Glomerular visceral epithelial cell (primary cell): ENCODE measurements at regions not wholly inside any gene's neighbourhood (a gene's known extent, or its start where the extent isn't known, plus 50 kb on each side); places are given as distances from the start of the nearest gene placed in this dataset.

ENCODE experiments used
- DNase-seq: peaks from one replicate; pipeline ENCODE4 v3.0.0-alpha.2; 2016; ENCODE audit errors: extremely low spot score

DNA sequence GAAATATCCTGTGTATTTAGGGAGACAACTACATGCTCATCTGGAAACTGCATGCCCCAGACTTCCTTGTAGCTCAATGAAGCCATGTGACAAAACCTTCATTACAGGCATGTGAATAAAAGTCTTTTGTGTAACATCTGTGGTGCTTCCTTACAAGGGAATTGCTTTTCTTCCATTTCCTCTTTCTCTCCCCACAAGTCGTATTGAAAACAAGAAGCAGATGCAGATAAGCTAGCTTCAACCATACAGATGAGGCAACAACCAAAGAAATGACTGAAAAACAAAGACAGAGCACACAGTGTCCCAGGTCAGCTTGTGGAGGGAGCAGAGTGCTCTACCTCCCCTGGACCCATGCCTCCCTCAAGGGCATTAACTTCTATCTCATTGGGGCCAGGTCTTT, 115.8 kb upstream of the INPP4B start:
- no peak for DNase-seq

DNA sequence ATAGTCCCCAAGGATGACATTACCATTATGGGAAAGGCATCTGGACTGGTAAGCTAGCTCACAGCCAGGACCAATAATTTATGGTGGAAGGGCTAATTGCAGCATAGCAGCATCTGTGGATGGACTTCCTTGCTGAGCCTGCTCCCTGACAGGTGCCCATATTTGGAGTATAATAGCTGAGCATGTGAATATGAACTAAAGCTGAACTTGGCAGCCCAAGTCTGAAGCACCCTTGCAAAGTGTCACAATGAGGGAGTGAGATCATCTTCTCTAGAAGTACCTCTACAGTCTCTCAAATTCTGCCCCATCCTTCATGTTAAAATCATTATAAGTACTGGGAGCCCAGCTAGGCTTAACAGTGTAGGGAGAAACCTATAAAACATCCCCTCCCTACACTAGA, 128.2 kb upstream of the INPP4B start:
- DNase-seq = no peak

DNA sequence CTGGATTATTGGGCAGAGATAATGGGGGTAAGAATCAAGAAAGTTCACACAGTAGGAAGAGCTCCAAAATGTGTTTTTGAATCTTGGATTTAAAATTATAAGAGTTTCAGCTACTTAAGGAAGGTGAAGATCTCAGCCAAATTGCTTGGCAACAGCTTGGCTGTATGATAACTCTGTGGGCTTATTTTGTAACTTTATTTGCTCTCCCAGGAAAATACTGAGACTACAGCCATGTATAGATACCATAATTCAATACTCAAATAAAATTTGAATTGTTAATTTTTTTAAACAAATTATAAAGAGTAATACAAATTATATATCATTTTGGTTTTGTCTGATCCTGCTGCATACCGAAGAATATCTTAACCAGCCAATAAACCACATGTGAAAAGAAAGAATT, 129.5 kb upstream of the INPP4B start:
- no peak for DNase-seq

- DNase-seq = no peak
These were observed 130.4 kb upstream of the INPP4B start for GRCh38 chr4:142976482-142976881.

DNA sequence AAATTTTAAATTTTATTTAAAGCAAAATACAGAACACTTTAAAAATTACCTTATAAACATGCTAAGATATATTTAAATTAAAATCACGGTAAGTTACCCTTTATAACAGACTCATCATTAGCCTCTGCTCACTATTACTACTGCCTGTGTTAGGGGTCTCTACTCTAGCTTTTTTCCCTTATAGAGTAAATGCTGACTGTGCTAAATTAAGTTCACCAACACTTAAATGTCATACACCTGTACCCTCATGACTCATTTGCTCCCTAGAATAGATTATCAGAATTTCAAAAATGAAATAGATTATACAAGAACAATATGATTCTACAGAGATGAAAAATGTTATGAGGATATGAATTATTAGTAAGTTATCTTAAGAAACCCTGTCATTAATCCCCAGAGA, 131.1 kb upstream of the INPP4B start:
- DNase-seq = no peak

GRCh38 chr4:142983065-142983464, 137.0 kb upstream of the INPP4B start:
- no peak for DNase-seq

GRCh38 chr4:142983589-142983988, 137.5 kb upstream of the INPP4B start:
- no peak for DNase-seq

DNA sequence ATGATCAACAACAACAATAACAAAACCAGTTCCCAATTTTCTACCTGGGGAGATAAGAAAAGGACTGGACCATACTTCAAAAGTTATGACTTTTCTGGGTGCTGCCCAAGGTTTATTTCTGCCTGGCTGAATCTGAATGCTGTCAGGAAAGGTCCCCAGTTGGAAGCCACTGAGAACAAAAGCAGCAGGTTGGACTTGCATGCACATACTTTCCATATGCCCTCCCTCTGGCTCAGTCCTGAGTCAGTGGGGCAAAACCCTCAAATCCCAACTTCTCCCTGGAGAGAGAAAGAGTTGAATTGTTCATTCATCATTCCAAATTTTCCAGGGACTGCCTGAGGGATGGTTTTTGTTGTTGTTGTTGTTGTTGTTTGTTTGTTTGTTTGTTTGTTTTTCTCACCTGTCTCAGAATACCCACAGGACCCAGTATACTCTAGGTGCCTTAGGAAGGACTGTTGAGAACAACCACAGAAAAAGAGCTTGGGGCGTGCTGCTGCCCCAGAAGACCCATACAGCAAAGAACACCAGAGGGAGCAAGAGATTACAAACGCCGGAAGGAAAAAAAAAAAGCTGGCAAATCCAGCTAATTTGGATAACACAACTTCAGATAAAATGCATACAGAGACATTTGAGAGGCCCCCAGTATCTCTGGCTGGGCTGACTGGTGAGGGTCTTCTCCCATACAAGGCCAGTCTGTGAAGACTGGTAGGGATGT, 138.9 kb upstream of the INPP4B start:
- peak; percentile 36 for DNase-seq

DNA sequence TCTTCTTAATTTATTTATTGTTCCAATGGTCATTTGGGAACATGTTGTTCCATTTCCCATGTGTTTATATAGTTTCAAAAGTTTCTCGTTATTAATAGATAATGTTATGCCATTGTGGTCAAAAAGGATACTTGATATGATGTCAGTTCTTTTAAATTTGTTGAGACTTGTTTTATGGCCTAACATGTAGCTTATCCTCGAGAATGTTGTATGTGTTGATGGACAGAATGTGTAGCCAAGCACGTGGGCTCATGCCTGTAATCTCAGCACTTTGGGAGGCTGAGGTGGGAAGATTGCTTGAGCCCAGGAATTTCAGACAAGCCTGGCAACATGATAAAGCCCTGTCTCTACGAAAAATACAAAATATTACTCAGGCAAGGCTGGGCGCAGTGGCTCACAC, 168.5 kb upstream of the USP38 start:
- no peak for DNase-seq

DNA sequence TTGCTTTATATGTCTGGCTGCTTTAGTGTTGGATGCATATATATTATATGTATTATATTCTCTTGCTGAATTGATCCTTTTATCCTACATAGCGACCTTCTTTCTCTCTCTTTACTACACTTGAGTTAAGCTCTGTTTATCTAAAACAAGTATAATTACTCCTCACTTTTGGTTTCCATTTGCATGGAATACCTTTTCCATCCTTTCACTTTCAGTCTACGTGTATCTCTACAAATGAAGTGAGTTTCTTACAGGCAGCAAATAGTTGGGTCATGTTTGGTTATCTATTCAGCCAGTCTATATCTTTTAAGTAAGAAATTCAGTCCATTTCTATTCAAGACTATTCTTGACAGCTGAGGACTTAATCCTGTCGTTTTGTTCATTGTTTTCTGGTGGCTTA, 167.5 kb upstream of the USP38 start:
- DNase-seq = no peak

DNA sequence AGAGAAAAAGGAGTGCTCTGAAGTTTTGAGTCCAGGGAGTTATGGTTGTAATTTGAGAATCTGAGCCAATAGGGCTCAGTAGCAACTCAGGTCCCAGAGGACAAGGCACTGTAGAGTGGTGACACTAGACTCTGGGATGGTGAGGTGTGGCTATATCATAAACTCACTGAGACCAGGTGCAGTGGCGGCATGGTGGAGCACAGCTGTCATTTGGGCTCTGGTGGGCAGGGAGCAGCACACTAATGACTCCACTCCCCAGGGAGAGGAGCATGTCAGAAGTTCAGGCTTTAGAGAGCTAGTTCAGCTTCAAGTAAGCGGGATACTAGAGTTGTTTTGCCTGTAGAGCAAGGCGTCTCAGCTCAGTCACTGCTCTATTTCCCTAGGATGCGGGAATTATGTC, 165.4 kb upstream of the USP38 start:
- DNase-seq = no peak

DNA sequence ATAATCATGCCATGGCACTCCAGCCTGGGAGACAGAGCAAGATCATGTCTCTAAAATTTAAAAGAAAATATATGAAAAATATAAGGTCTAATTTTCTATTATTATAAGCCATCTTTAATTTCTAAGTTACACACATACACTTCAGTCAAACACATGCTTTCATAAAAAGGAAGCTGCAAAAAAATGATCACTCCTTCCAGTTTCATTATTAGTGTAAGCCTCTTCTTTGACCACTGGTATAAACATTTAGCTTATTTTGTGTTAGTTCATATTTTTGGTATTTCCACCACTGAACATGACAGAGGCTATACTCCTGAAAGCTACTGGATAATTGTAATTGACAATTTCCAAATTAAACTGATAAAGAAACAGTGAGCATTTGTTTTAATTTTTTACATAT, 163.3 kb upstream of the USP38 start:
- DNase-seq = no peak

- DNase-seq = no peak
These were observed 161.3 kb upstream of the USP38 start for GRCh38 chr4:143023239-143023918.

DNA sequence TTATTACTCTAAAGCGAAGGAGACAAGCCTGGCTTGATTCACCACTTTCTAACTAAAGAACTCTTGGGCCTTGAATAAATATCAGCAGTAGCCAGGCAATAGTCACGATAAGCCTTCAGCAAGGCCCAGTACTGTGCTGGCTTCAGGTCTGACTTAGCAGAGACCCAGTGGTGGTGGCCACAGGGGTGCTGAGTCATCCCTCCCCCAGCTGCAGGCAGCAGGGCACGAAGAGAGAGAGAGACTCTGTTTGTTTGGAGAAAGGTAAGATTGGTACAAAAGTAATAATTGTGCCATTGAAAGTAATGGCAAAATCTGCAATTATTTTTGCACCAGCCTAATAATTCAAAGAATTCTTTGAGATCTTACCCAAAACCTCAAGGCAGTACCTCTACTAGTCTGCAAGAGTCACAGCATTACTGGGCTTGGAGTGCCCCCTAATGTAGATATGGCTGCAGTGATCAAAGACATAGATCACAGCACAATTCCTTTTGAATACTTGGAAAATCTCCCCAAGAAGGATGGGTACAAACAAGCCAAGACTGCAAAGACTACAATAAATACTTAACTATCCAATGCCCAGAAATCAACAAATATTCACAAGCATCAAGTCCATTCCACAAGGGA, 159.5 kb upstream of the USP38 start:
- peak; percentile 56 for DNase-seq

- DNase-seq = no peak
These were observed 158.1 kb upstream of the USP38 start for GRCh38 chr4:143026459-143027170.

- DNase-seq = no peak
These were observed 149.1 kb upstream of the USP38 start for GRCh38 chr4:143035661-143036060.

- no peak for DNase-seq
These were observed 148.3 kb upstream of the USP38 start for GRCh38 chr4:143036443-143036842.

DNA sequence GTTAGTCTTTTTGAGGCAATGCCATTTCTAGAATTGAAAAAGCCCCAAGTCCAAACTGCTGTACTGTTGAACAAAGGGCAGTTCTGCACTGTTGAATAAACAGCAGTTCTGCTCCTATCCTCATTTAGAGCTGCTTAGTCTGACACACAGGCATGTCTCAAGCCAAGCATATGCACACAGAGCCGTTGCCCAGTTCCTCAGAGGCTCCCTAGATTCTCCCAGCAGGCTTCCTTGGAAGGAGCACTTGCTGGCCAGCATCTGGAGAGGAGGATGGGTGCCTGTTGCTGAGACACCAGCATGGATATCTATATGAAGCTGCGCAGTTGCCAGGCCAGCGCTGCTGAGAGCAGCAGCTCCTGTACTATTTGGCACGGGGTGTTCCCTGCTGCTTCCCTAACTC, 138.3 kb upstream of the USP38 start:
- DNase-seq = no peak

GRCh38 chr4:143046906-143047305, 137.8 kb upstream of the USP38 start:
- no peak for DNase-seq

DNA sequence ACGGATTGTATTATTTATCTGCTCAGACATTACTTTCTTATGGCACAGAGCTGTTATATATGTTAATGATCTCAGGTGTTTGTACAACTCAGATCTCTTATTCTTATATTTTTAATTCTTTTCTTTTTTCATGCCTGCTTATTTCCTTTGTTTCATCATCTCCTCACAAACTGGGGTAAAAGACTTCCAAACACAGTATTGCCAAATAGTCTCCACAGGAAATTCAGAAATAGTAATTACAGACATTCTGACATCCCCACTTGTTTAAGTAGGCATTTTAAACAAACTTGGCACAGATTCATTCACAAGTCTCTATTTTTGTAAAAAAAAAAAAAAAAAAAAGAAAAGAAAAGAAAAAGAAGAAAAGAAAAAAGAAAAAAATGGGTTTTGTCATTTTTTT, 129.7 kb upstream of the USP38 start:
- DNase-seq = no peak

DNA sequence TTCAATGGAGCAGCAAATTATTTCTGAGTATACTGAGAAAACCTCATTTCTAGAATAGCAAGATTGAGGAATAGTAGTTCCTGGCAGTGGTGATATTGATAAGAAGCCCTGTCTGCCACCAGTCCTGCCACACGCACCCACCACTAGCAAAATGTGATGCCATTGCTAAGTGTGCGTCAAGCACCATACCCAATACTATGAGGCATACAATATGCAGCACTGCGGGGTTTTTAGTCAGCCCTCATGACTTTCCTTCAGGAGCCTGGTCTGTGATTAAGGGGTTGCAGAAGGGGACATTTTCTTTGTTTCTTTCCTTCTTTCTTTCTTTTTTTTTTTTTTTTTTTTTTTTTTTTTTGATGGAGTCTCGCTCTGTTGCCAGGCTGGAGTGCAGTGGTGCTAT, 128.7 kb upstream of the USP38 start:
- no peak for DNase-seq

- DNase-seq = no peak
These were observed 113.4 kb upstream of the USP38 start for GRCh38 chr4:143071351-143071750.

DNA sequence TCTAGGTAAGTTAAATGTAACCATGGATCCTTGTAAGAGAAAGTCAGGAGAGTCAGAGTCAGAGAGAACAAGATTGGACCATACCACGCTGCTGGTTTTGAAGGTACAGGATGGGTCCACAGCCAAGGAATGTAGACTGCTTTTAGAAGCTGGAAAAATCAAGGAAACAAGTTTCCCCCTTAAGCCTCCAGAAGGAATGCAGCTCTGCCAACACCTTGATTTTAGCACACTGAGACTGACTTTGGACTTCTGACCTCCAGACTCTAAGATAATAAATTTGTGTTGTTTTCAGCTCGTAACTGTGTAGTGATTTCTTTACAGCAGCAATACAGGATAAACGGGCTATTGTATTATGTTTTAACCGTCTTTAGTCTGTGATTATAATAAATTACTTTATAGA, 108.0 kb upstream of the USP38 start:
- no peak for DNase-seq
